Gastroesophageal sphincter (tissue), 3 donors: ENCODE measurements at regions not wholly inside any gene's neighbourhood (a gene's known extent, or its start where the extent isn't known, plus 50 kb on each side); places are given as distances from the start of the nearest gene placed in this dataset.

ENCODE experiments used
- CTCF ChIP-seq, 4 experiments: fragments of 200-600 bp in 2 of 4; fragments of 450-650 bp in 2 of 4; sonication (generic) in 1 of 4; IDR thresholded peaks; one replicate each; pipeline ENCODE4 v1.5.1; 2017 to 2019; ENCODE audit warnings: antibody characterized with exemption in 4 of 4, mild to moderate bottlenecking in 2 of 4, moderate library complexity in 2 of 4
- EP300 ChIP-seq: sonication (generic); formaldehyde crosslinking; IDR thresholded peaks from one replicate; pipeline ENCODE4 v1.6.1; 2017; ENCODE audit warnings: antibody characterized with exemption, mild to moderate bottlenecking
- POLR2A ChIP-seq, 2 donors: fragments of 450-650 bp; IDR thresholded peaks; one replicate each; pipeline ENCODE4 v1.6.1; 2017; ENCODE audit warnings: antibody characterized with exemption in 2 of 2, mild to moderate bottlenecking in 2 of 2, moderate library complexity in 1 of 2
- POLR2AphosphoS5 ChIP-seq: sonication (generic); formaldehyde crosslinking; IDR thresholded peaks from one replicate; pipeline ENCODE4 v1.6.1; 2017; ENCODE audit warnings: antibody characterized with exemption

- TF ChIP-seq CTCF (IDR thresholded peaks at IDR 0.05) (no peak), POLR2A (IDR thresholded peaks at IDR 0.05) (no peak), POLR2AphosphoS5 (no peak), EP300 (no peak)
Observed at GRCh38 chr14:86003998-86004397, 474.1 kb downstream of the FLRT2 start.
